GM21576 (cell line): ENCODE measurements at regions not wholly inside any gene's neighbourhood (a gene's known extent, or its start where the extent isn't known, plus 50 kb on each side); places are given as distances from the start of the nearest gene placed in this dataset.
"Not testable (repeated sequence)": the region's sequence is repeated elsewhere in the genome, so short reads cannot be mapped to it uniquely, and the experiment has no call there.

Experiments
- ATAC-seq: cut with Tn5 transposase; IDR thresholded peaks from one replicate; pipeline ENCODE4 v1.9.1; 2021; ENCODE audit warnings: mild to moderate bottlenecking, moderate library complexity; ENCODE audit not compliant: unreplicated experiment

DNA sequence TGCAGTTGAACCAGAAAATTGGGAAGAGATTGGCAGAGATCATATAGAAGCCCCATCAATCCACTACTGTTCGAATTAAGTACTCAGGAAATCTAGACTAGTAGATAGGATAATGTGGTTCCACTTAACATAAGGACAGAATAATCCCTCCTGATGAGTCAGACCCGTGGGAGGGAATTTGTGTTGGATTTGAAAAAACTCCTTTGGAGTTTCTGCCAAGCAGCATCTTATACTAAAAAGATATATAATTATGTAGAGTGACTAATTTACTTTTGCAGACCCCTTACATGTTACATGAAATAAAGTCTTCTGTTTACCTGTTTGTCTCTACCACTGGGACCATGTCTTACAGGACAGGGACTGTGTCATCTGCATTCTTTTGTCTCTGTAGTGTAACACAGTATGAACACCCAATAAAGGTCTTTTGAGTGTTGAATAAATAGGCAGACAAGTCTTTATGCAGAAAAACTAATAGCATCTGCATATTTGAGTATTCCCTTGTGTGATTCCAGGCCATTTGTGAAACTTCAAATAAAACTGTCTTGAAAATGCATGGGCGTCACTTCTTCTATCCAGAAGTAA is 122.6 kb upstream of the DNAJC10 start:
- ATAC-seq = no peak

DNA sequence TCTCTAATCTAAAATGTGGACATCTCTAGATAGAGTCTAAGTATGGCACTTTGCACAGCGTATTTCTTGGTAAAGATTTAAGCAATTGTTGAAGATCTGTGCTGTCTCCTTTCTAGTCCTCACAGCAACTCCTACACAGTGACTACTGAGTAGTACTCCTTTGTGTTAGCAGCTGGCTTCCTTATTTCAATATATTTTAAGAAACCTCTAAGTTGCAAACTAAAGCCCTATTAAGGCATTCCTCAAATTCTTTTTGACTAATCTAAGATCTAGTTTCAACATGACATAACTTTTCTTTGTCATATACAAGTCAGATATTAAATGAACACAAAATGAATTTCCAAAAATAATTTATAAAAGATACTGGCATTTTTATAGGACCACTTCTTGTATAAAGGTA is 121.8 kb upstream of the DNAJC10 start:
- ATAC-seq = no peak

DNA sequence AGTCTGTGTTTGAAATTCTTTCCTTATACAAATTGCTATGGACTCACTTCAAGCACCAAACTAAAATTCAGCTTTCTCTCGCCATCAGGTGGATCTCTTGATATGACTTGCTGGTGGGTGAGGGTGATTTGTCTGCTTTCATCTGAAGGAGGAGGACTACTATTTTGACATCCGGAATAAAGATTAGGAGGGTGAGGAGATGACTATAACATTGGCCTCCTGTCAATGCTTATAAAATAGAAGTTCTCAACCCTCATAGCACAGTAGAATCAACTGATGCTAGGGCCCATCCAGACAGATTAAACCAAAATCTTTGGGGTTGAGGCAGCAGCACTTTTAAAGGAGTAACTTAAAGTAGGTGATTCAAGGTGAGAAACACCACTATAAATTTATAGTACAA is 120.4 kb upstream of the DNAJC10 start:
- no peak for ATAC-seq

DNA sequence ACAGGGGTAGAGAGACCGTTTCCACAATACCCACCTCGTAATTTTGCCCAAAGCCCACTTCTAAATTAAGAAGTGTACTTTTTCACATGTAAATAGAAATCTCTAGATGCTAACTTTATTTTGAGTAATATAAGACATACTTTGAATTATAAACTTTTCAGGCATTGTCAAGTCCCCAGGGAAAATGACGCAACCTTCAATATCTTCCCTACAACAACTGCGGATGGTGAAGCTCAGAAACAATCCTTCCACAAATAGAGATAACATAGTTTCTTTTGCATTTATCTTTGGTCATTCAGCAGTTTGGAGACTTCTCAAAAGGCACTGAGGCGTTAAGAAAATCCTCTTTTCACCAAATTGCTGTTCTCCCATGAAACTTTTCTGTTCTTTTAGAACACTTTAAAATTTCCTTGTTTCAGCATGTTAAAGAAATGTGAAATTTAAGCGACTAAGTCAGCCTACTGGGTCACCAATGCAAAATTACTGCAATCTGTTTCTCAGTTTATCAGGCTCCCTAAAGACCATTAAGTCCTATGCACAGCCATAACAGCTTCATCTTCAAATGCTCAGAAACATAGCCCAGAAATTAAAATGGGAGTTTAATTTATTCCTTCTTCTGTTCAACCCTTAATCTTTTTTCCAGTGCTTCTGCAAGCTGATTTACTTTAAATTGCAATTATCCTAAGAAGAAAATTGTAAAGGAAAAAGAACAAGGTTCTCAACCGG is 118.3 kb upstream of the DNAJC10 start:
- no peak for ATAC-seq

DNA sequence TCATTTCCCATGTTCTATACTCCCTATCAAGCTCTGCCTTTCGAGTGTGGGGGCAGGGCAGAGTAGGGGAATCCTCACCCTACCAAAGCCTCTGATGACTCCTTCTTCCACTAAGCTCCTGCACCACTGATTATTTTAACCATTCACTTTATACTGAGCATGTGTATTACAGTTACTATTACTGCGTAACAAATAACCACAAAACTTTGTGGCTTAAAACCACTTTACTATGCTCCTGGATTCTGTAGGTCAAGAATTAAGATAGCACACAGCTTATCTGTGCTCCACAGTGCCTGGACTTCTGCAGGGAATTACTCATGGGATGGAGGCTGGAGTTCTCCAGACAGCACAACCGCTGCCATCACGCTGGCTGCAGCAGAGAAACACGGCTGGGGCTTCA is 117.4 kb upstream of the DNAJC10 start:
- no peak for ATAC-seq

DNA sequence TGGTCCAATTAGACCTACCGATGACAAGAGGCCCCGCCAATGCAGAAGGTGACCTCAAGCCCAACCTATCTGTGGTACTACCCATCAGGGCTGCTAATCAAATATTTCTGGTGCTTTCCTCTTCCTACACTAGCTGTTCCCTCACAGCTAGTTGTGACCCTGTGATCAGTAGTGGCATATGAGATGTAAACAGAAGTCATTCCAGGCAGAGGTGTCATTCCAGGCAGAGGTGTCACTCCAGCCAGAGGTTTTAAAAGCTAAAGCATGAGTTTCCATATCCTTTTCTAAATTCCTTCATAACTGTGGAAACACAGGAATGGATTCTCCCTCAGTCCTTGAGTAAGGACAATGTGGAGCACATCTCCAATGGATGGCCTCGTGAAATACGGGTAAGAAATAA is 110.9 kb upstream of the DNAJC10 start:
- no peak for ATAC-seq

DNA sequence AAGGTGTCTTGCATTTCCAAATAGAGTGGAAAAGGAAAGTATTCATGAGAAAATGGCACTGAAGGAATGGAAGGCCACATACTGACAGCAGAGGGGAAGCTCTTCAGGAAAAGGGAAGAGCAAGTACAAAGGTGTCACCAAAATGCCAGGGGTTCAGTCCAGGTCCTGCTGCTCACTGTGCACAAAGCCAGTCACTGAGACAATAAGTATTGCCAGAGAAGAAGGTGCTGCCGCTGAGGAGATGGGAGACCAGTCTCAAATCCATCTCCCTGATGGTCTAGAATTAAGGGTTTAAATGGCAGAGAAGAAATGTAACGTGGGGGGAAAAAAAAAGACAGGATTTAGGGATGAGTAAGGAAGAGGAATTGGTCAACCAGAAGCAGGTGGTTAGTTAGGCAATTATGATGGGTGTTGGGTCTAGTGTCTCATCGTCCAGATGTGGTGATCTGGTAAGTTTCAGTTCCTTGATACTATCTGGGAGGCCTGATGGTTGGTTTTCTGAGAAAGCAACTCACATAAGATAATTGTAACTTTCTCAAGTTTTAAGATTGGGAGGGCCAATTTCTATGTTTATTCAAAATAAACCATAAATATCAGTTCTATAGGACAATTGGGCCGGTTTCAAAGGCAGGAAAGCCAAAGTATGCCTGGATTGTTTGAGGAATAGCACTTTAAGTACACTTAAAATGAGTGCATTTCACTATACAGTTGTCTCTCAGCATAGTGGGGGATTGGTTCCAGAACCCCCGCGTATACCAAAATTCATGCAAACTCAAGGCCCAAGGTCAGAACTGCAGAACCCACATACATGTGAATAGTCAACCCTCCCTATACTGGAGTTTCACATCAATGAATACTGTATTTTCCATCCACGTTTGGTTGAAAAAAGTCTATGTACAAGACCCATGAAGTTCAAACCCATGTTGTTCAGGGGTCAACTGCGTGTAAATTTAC is 109.1 kb upstream of the DNAJC10 start:
- no peak for ATAC-seq

DNA sequence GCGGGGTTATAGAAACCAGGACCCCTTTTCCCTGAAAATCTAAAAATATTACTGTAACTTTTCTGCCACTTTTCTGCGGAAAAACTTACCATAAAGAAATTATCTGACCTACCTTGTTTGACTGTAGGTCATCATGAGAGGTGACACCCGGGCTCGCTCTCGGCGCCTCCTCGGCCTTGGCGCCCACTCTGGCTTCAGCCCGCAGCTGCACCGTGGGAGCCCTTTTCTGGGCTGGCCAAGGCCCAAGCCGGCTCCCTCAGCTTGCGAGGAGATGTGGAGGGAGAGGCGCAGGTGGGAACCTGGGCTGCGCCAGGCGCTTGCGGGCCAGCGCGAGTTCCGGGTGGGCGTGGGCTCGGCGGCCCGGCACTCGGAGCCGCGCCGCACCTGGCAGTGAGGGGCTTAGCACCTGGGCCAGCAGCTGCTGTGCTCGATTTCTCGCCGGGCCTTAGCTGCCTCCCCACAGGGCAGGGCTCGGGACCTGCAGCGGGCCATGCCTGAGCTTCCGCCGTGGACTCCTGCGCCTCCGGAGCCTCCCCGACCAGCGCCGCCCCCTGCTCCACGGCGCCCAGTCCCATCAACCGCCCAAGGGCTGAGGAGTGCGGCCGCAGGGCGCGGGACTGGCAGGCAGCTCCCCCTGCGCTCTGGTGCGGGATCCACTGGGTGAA is 107.7 kb upstream of the DNAJC10 start:
- no peak for ATAC-seq

DNA sequence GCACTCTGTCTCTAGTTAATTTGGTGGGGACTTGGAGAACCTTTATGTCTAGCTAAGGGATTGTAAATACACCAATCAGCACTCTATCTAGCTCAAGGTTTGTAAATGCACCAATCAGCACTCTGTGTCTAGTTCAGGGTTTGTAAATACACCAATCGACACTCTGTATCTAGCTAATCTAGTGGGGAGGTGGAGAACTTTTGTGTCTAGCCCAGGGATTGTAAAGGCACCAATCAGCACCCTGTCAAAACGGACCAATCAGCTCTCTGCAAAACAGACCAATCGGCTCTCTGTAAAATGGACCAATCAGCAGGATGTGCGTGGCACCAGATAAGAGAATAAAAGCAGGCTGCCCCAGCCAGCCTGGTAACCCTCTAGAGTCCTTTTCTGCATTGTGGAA is 107.1 kb upstream of the DNAJC10 start:
- not testable (repeated sequence) for ATAC-seq

DNA sequence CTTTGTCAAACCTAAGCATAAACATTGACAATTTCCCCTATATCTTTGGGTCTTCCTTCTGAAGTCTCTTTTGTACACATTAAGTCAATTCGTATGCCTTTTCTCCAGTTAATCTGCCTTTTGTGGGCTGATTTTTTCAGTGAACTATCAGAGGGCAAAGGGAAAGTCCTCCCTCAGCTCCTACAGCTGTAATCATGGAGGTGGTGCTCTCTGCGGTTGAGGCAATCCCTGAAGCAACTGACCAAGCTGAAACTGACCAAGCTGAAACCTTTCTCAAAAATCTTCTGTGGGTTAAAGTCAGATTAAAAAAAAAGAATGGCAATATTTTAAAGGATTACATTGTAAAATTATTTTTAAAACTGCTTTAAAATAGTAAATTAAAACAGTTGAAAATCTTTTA is 105.8 kb upstream of the DNAJC10 start:
- ATAC-seq = no peak

DNA sequence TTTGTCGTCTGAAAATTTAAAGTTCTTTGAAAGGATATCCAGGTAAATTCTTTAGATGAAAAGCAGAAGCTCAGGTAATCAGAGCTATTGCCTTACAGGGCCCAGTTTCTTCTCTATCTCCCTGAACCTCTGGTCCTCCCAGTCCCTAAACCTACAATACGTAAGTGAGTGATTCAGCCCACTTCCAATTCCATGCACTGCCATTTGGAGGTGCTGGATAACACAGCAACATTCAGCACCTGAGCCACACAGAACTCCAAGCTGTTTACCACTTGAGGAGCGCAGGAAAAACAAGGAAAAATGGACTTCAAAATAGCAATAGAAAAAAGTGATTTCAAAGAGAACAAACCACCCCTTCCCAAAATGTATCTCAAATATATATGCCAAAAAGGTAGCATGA is 105.0 kb upstream of the DNAJC10 start:
- no peak for ATAC-seq

DNA sequence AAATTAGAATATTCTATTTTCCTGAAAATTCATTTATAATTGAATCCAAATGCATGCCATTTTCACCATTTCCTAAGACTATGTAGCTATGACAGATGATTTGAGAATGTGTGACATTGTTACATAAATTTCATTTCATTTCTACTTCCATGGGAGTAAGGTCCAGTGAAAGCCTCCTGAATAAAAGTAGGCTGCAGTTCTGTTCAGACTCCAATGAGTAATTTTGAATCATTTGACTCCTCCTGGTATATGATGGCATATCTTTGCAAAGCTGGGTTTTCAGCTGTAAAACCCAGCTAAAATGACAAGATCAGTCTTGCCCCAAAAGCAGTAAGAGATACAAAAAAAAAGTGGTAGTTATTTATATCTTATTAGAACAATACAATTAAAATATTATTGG is 101.0 kb upstream of the DNAJC10 start:
- ATAC-seq = no peak

DNA sequence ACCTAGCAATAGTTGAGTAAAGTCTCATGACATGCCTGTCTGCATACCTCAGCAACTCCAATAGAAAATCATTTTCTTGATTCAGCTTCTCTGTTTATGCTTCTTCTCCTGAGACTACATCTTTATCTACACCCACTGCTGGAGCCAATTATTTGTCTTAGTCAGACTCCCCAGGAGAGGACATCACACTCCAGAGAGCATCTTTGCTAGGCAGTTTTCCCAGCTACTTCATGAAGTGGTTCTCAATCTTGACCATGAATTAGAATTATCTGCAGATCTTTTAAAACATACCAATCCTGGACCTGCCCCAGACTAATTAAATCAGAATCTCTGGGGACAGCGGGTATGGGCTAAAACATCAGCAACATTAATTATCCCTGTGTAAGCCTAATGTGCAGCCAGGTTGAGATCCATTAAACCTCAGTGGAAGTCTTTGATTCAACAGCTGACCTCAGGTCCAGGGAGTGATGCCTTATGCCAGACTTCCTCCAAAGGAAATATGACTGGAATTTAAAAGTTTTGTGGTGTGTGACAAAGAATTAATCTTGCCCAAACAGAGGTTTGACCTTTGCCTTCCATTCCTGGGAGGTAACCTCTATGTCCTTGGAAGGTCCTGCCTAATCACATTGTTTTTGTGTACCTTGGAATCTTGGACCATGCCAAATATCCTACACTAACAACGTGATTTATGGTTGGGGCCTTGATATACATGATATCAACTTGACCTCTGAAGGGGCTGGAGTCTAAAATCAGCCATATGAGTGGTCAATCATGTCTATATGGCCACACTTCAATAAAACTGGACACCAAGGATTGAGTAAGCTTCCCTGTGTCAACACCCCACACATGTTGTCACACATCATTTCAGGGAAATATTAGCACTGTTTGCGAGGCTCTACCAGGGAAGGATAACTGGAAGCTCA is 99.3 kb upstream of the DNAJC10 start:
- no peak for ATAC-seq

DNA sequence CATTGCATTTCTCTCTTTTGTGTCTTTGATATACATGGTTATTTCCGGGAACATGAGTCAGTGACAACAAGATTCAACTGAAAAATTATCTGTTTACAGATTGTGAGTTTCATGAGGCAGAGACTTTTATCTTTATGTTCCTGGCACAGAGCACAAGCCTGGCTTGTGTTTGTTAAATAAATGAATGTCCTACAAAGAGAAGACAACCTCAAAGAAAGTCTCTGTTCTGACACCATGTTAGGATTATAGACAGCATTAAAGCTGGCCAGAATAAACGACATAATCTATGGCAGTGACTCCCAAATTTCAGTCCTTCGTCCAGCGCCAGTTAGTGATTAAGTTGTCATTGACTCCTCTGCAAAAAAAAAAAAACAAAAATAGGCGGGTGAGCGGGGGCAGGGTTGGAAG is 97.4 kb upstream of the DNAJC10 start:
- ATAC-seq = no peak

DNA sequence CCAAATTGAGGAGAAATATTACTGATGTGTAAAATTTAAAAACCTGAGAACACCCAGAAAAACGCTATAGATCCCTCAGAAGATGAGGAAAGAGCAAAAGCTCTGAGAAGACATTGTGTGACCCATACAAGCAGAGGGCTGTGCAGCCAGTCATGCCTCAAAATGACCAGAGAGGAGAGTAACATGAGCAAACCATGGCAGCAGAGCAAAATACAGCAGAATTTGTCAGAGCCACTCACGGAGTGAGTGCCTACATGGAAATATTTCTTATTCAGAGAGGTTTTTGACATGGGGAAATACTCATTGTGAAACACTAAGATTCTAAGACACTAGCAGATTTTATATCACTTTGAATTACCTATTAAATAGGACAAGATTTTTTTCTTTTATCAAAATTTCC is 96.8 kb upstream of the DNAJC10 start:
- no peak for ATAC-seq

DNA sequence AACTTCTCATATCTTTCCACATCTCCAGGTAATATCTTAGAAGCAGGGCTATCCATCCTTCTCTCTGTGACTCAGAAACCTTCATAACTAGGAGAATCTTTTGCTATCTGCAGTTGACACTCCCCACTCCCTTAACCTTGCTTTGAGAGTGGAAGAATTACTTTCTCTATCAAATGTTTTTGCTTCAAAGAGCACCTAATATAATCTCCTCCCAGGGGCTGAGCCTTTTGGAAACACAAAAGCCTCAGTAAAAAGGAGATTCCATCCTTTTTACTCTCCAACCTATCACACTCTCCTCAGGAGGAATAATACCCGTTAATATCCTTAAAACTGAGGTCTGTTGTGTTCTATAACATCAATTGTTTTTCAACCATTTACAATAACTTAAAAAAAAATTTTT is 94.9 kb upstream of the DNAJC10 start:
- ATAC-seq = no peak

DNA sequence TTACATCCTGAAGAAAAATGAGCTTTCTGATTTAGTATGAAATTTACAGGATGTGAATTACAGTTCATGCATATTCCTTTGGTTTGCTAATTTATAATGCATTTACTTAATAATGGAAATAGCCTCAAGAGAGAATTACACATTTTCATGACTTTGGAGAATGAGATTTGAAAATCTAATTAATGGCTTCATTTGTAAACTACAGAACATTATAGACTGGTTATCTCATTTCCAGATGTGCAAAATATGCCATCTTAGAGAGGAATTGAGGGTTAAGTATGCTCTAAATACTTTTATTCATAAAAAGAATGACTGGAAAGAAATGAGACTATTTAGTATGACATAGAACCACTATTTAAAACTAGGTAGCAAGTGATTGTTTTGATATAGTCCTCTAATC is 94.2 kb upstream of the DNAJC10 start:
- no peak for ATAC-seq

DNA sequence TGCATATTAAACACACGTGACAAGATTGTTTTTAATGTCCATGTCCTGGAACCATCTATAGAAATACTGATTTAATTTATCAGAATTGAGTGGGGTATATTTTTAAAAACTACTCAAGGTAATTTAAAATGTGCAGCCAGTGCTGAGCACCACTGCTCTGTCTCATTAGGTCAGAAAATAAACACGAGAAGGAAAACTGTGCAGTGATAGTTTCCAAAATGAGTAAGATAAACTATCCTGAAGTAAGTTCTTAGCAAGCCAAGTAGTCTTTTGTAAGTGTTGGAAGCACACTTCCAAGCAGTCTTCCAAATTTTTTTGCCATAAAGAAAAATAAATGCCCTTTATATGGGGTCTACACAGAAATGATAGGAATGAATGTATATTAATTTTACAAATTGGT is 93.8 kb upstream of the DNAJC10 start:
- ATAC-seq = no peak

DNA sequence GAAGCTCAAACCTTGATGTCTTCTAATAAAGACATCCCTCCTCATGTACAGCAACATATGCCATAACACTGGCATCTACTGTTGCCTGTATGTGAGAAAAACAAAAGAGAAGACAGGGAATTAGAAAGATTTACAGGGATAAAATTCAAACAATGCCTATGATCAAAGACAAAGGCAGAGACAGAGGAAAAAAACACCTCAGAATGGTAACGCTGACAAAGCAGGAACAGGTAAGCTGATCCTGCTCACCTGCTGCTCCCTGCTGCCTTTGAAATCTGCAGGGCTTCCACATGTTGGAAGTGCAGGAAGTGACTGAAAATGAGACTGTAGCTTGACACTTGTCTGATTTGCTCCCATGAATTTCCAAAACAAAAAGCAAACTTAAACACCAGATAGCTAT is 90.2 kb upstream of the DNAJC10 start:
- ATAC-seq = no peak

DNA sequence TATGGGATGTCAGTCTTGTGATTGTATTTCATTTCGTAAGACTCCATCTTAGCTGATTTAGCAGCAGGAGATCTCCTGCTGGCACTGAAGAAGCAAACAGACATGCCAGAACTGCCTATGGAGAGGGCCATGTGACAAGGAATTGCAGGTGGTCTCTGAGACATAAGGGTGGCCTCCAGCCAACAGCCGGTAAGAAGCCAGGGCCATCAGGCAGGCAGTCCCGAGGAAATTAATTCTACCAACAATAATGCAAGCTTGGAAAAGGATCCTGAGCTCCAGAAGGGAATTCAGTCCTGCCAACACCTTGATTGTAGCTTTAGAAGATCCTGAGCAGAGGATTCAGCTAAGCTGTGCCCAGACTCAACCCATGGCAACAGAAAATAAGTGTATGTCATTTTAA is 87.1 kb upstream of the DNAJC10 start:
- no peak for ATAC-seq
